ENCODE measurements at regions not wholly inside any gene's neighbourhood (a gene's known extent, or its start where the extent isn't known, plus 50 kb on each side); places are given as distances from the start of the nearest gene placed in this dataset.

DNA sequence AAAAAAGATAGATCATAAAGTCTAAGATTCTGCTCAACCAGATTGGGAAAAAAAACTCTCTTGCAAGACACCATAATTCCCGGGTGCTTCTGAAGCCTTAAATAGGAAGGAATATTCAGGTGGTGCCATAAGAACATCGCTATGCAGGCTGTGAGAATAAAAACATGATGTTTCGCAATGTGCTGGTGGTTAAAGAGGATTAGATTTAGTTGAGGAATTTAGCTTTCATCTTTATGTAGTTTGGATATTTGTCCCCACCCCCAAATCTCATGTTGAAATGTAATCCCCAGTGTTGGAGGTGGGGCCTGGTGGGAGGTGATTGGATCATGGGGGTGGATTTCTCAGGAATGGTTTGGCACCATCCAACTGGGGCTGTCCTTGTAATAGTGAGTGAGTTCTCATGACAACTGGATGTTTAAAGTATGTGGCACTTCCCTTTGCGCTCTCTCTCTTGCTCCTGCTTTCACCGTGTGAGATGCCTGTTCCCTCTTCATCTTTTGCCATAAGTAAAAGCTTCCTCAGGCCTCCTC, 132.2 kb downstream of the AKAIN1 start:
- no peak for ATAC-seq (ENCODE audit: low read depth)
- Histone ChIP-seq H4K20me1 (ENCODE audit: control insufficient read depth, insufficient read depth, low read length, poor library complexity, severe bottlenecking) (no peaks in the 10 kb centered on the region), H3K4me3 (ENCODE audit: control extremely low read depth in 1 of 5, extremely low read depth in 1 of 5, insufficient read depth in 1 of 5, low read depth in 2 of 5, low read length in 4 of 5) (no peak overlapping the region), H3K79me2 (ENCODE audit: control insufficient read depth, insufficient read depth, low read length) (no peaks in the 10 kb centered on the region), H3K27ac (ENCODE audit: low read length in 2 of 2) (no peak overlapping the region), H3K9ac (ENCODE audit: low read length) (no peak overlapping the region), H3K27me3 (replicated peaks in 1 of 4; ENCODE audit: control extremely low read depth in 1 of 4, control insufficient read depth in 3 of 4, insufficient read depth in 4 of 4, low read length in 3 of 4) (peaks cover 0 to 4% (median 0%) of the 10 kb centered on the region in 4 experiments), H2AFZ (ENCODE audit: insufficient read depth, low read depth, low read length, poor library complexity, severe bottlenecking) (no peak overlapping the region), H3K36me3 (replicated peaks in 1 of 2; ENCODE audit: control extremely low read depth in 1 of 2, control insufficient read depth in 1 of 2, extremely low read depth in 1 of 2, insufficient read depth in 2 of 2, low read length in 1 of 2) (no peaks in the 10 kb centered on the region), H3K4me1 (ENCODE audit: control insufficient read depth in 2 of 2, insufficient read depth in 2 of 2, low read length in 2 of 2) (no peaks in the 10 kb centered on the region), H3K9me3 (ENCODE audit: control extremely low read depth in 1 of 3, control insufficient read depth in 2 of 3, insufficient read depth in 1 of 3, low read length in 2 of 3) (no peaks in the 10 kb centered on the region), H3K4me2 (replicated peaks; ENCODE audit: low read depth, low read length, poor library complexity, severe bottlenecking) (no peak overlapping the region)
- Mint-ChIP-seq H3K4me3 (no peak overlapping the region), H3K27ac (no peak overlapping the region), H3K9me3 (ENCODE audit: insufficient read depth) (no peaks in the 10 kb centered on the region), H3K4me1 (no peaks in the 10 kb centered on the region), H3K27me3 (peaks cover 5% of the 10 kb centered on the region)
- 90% methylated on average over 2 of the region's 5 CpGs for WGBS (ENCODE audit: insufficient coverage)
- TF ChIP-seq EZH2 (IDR thresholded peaks at IDR 0.05; ENCODE audit: borderline replicate concordance, insufficient read depth, low read depth, low read length, poor library complexity, severe bottlenecking), result no peak
- TF ChIP-seq, protein P1, sequence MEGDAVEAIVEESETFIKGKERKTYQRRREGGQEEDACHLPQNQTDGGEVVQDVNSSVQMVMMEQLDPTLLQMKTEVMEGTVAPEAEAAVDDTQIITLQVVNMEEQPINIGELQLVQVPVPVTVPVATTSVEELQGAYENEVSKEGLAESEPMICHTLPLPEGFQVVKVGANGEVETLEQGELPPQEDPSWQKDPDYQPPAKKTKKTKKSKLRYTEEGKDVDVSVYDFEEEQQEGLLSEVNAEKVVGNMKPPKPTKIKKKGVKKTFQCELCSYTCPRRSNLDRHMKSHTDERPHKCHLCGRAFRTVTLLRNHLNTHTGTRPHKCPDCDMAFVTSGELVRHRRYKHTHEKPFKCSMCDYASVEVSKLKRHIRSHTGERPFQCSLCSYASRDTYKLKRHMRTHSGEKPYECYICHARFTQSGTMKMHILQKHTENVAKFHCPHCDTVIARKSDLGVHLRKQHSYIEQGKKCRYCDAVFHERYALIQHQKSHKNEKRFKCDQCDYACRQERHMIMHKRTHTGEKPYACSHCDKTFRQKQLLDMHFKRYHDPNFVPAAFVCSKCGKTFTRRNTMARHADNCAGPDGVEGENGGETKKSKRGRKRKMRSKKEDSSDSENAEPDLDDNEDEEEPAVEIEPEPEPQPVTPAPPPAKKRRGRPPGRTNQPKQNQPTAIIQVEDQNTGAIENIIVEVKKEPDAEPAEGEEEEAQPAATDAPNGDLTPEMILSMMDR (IDR thresholded peaks at IDR 0.05), result no peak
- intact Hi-C loops (cut with micrococcal nuclease), result no loop called here
- POLR2A ChIA-PET, result no interaction called here
- CTCF ChIA-PET, result interaction anchor here (0.8 kb wide), 1 partner anchor 12 kb away, joined by 3 read pairs; no protein-coding TSS in a partner anchor
- no peak for DNase-seq

DNA sequence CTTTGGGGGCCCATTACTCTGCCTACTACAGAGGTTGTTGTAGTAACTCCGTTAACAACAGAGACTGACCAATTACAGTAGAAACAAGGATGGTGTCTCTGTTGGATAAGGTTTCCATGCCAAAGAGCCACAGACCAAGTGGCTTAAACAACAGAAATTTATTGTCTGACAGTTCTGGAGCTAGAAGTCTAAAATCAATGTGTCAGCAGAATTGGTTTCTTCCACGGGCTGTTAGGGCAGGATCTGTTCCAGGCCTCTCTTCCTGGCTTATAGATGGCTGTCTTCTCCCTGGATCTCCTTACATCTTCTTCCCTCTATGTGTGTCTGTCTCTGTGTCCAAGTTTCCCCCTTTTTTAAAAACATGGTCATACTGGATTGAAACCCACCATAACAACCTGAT, 135.3 kb downstream of the AKAIN1 start:
- Mint-ChIP-seq H3K4me3 (no peak overlapping the region), H3K4me1 (peaks cover 16% of the 10 kb centered on the region), H3K27ac (no peak overlapping the region), H3K27me3 (peaks cover 12% of the 10 kb centered on the region), H3K9me3 (ENCODE audit: insufficient read depth) (no peaks in the 10 kb centered on the region)
- Histone ChIP-seq H4K20me1 (ENCODE audit: control insufficient read depth, insufficient read depth, low read length, poor library complexity, severe bottlenecking) (no peaks in the 10 kb centered on the region), H3K4me3 (ENCODE audit: control extremely low read depth in 1 of 5, extremely low read depth in 1 of 5, insufficient read depth in 1 of 5, low read depth in 2 of 5, low read length in 4 of 5) (no peak overlapping the region), H3K27me3 (replicated peaks in 1 of 4; ENCODE audit: control extremely low read depth in 1 of 4, control insufficient read depth in 3 of 4, insufficient read depth in 4 of 4, low read length in 3 of 4) (peaks cover 0 to 12% (median 0%) of the 10 kb centered on the region in 4 experiments), H3K27ac (ENCODE audit: low read length in 2 of 2) (no peak overlapping the region), H3K9me3 (ENCODE audit: control extremely low read depth in 1 of 3, control insufficient read depth in 2 of 3, insufficient read depth in 1 of 3, low read length in 2 of 3) (no peaks in the 10 kb centered on the region), H3K36me3 (replicated peaks in 1 of 2; ENCODE audit: control extremely low read depth in 1 of 2, control insufficient read depth in 1 of 2, extremely low read depth in 1 of 2, insufficient read depth in 2 of 2, low read length in 1 of 2) (no peaks in the 10 kb centered on the region), H3K79me2 (ENCODE audit: control insufficient read depth, insufficient read depth, low read length) (no peaks in the 10 kb centered on the region), H3K9ac (ENCODE audit: low read length) (no peak overlapping the region), H3K4me2 (replicated peaks; ENCODE audit: low read depth, low read length, poor library complexity, severe bottlenecking) (no peak overlapping the region), H3K4me1 (ENCODE audit: control insufficient read depth in 2 of 2, insufficient read depth in 2 of 2, low read length in 2 of 2) (peaks cover 9% of the 10 kb centered on the region in 2 donors), H2AFZ (ENCODE audit: insufficient read depth, low read depth, low read length, poor library complexity, severe bottlenecking) (no peak overlapping the region)
- no peak for TF ChIP-seq EZH2 (IDR thresholded peaks at IDR 0.05; ENCODE audit: borderline replicate concordance, insufficient read depth, low read depth, low read length, poor library complexity, severe bottlenecking)
- TF ChIP-seq, protein P1 (IDR thresholded peaks at IDR 0.05), result no peak
- DNase-seq, result no peak
- ATAC-seq (ENCODE audit: low read depth), result no peak
- ChIA-PET CTCF (interaction anchor here (5.9 kb wide), 1 partner anchor 9 kb away, joined by 32 read pairs; no protein-coding TSS in a partner anchor), POLR2A (no interaction called here)
- 86% methylated on average over 1 of the region's 2 CpGs for WGBS (ENCODE audit: insufficient coverage)
- intact Hi-C loops (cut with micrococcal nuclease), result no loop called here

Data from B cell (primary cell).